K562 (cell line): ENCODE measurements at regions not wholly inside any gene's neighbourhood (a gene's known extent, or its start where the extent isn't known, plus 50 kb on each side); places are given as distances from the start of the nearest gene placed in this dataset.

Experiments
- CEBPZ ChIP-seq: fragments of 150-350 bp; IDR thresholded peaks from 2 replicates; pipeline ENCODE4 v1.6.1; 2014; ENCODE audit warnings: low read depth, mild to moderate bottlenecking, low read length, borderline replicate concordance
- HDAC6 ChIP-seq: IDR thresholded peaks from 2 replicates; pipeline ENCODE4 v1.6.1; 2012; ENCODE audit warnings: low read depth, mild to moderate bottlenecking, control low read depth, inconsistent platforms, low read length, moderate library complexity
- MBD2 ChIP-seq: sonication (generic); IDR thresholded peaks from 2 replicates; pipeline ENCODE4 v1.6.1; 2016; ENCODE audit warnings: low read depth, borderline replicate concordance
- MCM3 ChIP-seq: fragments of 450-650 bp; IDR thresholded peaks from 2 replicates; pipeline ENCODE4 v1.6.1; 2016
- MECOM ChIP-seq: fragments of 250-450 bp; sonication (Bioruptor Pico); IDR thresholded peaks from 2 replicates; pipeline ENCODE4 v1.8.0; 2022; ENCODE audit warnings: inconsistent platforms
- RAD51 ChIP-seq: fragments of 450-650 bp; IDR thresholded peaks from 2 replicates; pipeline ENCODE4 v1.7.1; 2016; ENCODE audit warnings: low read depth, mild to moderate bottlenecking, borderline replicate concordance
- REST ChIP-seq, 2 experiments: fragments of 450-650 bp; formaldehyde crosslinking in 1 of 2; IDR thresholded peaks; 2 replicates each; pipeline versions ENCODE4 v1.4.0 to v1.6.1; 2014 to 2020; ENCODE audit warnings: mild to moderate bottlenecking in 2 of 2, borderline replicate concordance in 1 of 2, low read depth in 1 of 2
- SAP30 ChIP-seq: fragments of 200-600 bp; sonication (generic); IDR thresholded peaks from 2 replicates; pipeline ENCODE4 v1.6.1; 2012; ENCODE audit warnings: borderline replicate concordance, low read depth, mild to moderate bottlenecking, moderate library complexity, low read length, control low read depth, inconsistent platforms; ENCODE audit not compliant: insufficient read depth, poor library complexity, severe bottlenecking
- STAT5A ChIP-seq: IDR thresholded peaks from 2 replicates; pipeline ENCODE4 v1.6.1; 2012; ENCODE audit warnings: low read length, inconsistent platforms, borderline replicate concordance
- ZNF224 ChIP-seq: sonication (generic); formaldehyde crosslinking; IDR thresholded peaks from 2 replicates; pipeline ENCODE4 v1.8.0; 2022; ENCODE audit warnings: mild to moderate bottlenecking, missing genetic modification reagents
- ZNF263 ChIP-seq: sonication (generic); formaldehyde crosslinking; IDR thresholded peaks from 2 replicates; pipeline ENCODE4 v1.8.0; 2022; ENCODE audit warnings: mild to moderate bottlenecking, missing genetic modification reagents, borderline replicate concordance
- ZNF639 ChIP-seq, 2 experiments: fragments of 200-800 bp in 1 of 2; sonication (Bioruptor generic) in 1 of 2; sonication (generic) in 1 of 2; formaldehyde crosslinking in 1 of 2; IDR thresholded peaks in 1 of 2; conservative IDR thresholded peaks in 1 of 2; 2 replicates each; pipeline versions ENCODE4 v1.5.0 to v1.6.1; 2016 to 2020; ENCODE audit warnings: missing compliant biosample characterization in 1 of 2, missing genetic modification characterization in 1 of 2, missing genetic modification reagents in 1 of 2
- ZSCAN32 ChIP-seq: fragments of 450-650 bp; formaldehyde crosslinking; IDR thresholded peaks from 2 replicates; pipeline ENCODE4 v1.4.0; 2020; ENCODE audit warnings: mild to moderate bottlenecking, moderate library complexity

- TF ChIP-seq REST (IDR thresholded peaks at IDR 0.05; ENCODE audit: borderline replicate concordance) (0 out of 2 replicates have a peak, but pooled peaks have one; percentile 6), REST (CRISPR knock-in tag; IDR thresholded peaks at IDR 0.05; ENCODE audit: low read depth) (no peak), SAP30 (no peak), ZSCAN32 (CRISPR knock-in tag) (no peak), MCM3 (no peak), ZNF639 (CRISPR knock-in tag; conservative IDR thresholded peaks at IDR 0.05 in 1 of 2, IDR thresholded peaks at IDR 0.05 in 1 of 2) (peak in 1 of 2 experiments; percentile 85; a peak in 2 of 4 replicates), RAD51 (peak; percentile 64; the same call in 1 of the 2 replicates), MBD2 (no peak), CEBPZ (no peak), ZNF224 (CRISPR knock-in tag) (no peak), HDAC6 (no peak), ZNF263 (no peak), STAT5A (no peak), MECOM (CRISPR knock-in tag) (no peak)
Measured at GRCh38 chr7:10779465-10780399, 193.9 kb upstream of the PHF14 start (continued).
